HEK293 (cell line): ENCODE measurements at regions not wholly inside any gene's neighbourhood (a gene's known extent, or its start where the extent isn't known, plus 50 kb on each side); places are given as distances from the start of the nearest gene placed in this dataset.

Experiments
- CTCF ChIA-PET: fragments of 350-600 bp; formaldehyde crosslinking; extraction: SDS; loops from one replicate; lab custom pipeline; 2021; ENCODE audit warnings: antibody characterized with exemption; lab: Yijun Ruan, JAX
- POLR2A ChIA-PET: fragments of 300-600 bp; formaldehyde crosslinking; extraction: SDS; loops from one replicate; lab custom pipeline; 2020; ENCODE audit warnings: antibody characterized with exemption, inconsistent platforms; lab: Yijun Ruan, JAX
- H3K27ac ChIP-seq: fragments of 200-500 bp; sonication (Bioruptor generic); 2 replicates; pipeline ENCODE4 v1.5.1; 2014; ENCODE audit warnings: low read depth, low read length, control low read depth, inconsistent platforms; ENCODE audit errors: extremely low read depth
- H3K36me3 ChIP-seq, 2 experiments: fragments of 200-500 bp in 1 of 2; sonication (Bioruptor generic) in 1 of 2; 1 replicate in 1 of 2; 2 replicates in 1 of 2; pipeline ENCODE4 v1.5.1; 2014 to 2017; ENCODE audit warnings: inconsistent platforms in 2 of 2, low read length in 2 of 2; ENCODE audit not compliant: control insufficient read depth in 2 of 2, insufficient read depth in 1 of 2
- H3K4me1 ChIP-seq: fragments of 200-500 bp; sonication (Bioruptor generic); 2 replicates; pipeline ENCODE4 v1.5.1; 2014; ENCODE audit warnings: mild to moderate bottlenecking, low read length, inconsistent platforms; ENCODE audit not compliant: control insufficient read depth, insufficient read depth
- H3K4me3 ChIP-seq: 2 replicates; pipeline ENCODE4 v1.5.1; 2011; ENCODE audit warnings: low read depth, mild to moderate bottlenecking, control low read depth, low read length, moderate library complexity
- H3K9me3 ChIP-seq: fragments of 200-500 bp; sonication (Bioruptor generic); 2 replicates; pipeline ENCODE4 v1.5.1; 2014; ENCODE audit warnings: low read depth, low read length, inconsistent platforms; ENCODE audit not compliant: control insufficient read depth, insufficient read depth
- GLI4 ChIP-seq: fragments of 450-650 bp; formaldehyde crosslinking; IDR thresholded peaks from 2 replicates; pipeline ENCODE4 v1.5.1; 2016; ENCODE audit warnings: missing biosample characterization, missing genetic modification characterization
- HOXA7 ChIP-seq: sonication (generic); formaldehyde crosslinking; IDR thresholded peaks from 2 replicates; pipeline ENCODE4 v1.8.1; 2022; ENCODE audit warnings: missing genetic modification reagents, borderline replicate concordance
- HOXC10 ChIP-seq: sonication (generic); formaldehyde crosslinking; IDR thresholded peaks from 2 replicates; pipeline ENCODE4 v1.8.1; 2023; ENCODE audit warnings: mild to moderate bottlenecking, missing genetic modification reagents
- KLF8 ChIP-seq: fragments of 450-650 bp; formaldehyde crosslinking; IDR thresholded peaks from 2 replicates; pipeline ENCODE4 v1.5.1; 2016; ENCODE audit warnings: missing biosample characterization, missing genetic modification characterization
- PBX3 ChIP-seq: sonication (generic); formaldehyde crosslinking; IDR thresholded peaks from 2 replicates; pipeline ENCODE4 v1.8.1; 2022; ENCODE audit warnings: mild to moderate bottlenecking, moderate library complexity, missing genetic modification reagents
- SALL2 ChIP-seq: fragments of 450-650 bp; formaldehyde crosslinking; IDR thresholded peaks from 2 replicates; pipeline ENCODE4 v1.5.0; 2017; ENCODE audit warnings: missing biosample characterization, mild to moderate bottlenecking, missing genetic modification characterization, borderline replicate concordance
- SCRT1 ChIP-seq: fragments of 450-650 bp; formaldehyde crosslinking; IDR thresholded peaks from 2 replicates; pipeline ENCODE4 v1.5.1; 2016; ENCODE audit warnings: missing biosample characterization, missing genetic modification characterization, borderline replicate concordance
- SETDB1 ChIP-seq: IDR thresholded peaks from one replicate; pipeline ENCODE4 v1.6.1; 2017; ENCODE audit warnings: mild to moderate bottlenecking, low read length, moderate library complexity, mixed read lengths; ENCODE audit not compliant: insufficient read length
- ZFP37 ChIP-seq: fragments of 450-650 bp; formaldehyde crosslinking; IDR thresholded peaks from 2 replicates; pipeline ENCODE4 v1.5.1; 2016; ENCODE audit warnings: missing biosample characterization, missing genetic modification characterization
- ZNF10 ChIP-seq: fragments of 450-650 bp; formaldehyde crosslinking; IDR thresholded peaks from 2 replicates; pipeline ENCODE4 v1.5.1; 2017; ENCODE audit warnings: missing biosample characterization, missing genetic modification characterization
- ZNF112 ChIP-seq: fragments of 450-650 bp; formaldehyde crosslinking; IDR thresholded peaks from 2 replicates; pipeline ENCODE4 v1.5.0; 2017; ENCODE audit warnings: missing biosample characterization, missing genetic modification characterization
- ZNF138 ChIP-seq: fragments of 450-650 bp; formaldehyde crosslinking; IDR thresholded peaks from 2 replicates; pipeline ENCODE4 v1.5.1; 2016; ENCODE audit warnings: missing biosample characterization, missing genetic modification characterization, borderline replicate concordance
- ZNF174 ChIP-seq: fragments of 450-650 bp; formaldehyde crosslinking; IDR thresholded peaks from 2 replicates; pipeline ENCODE4 v1.5.0; 2017; ENCODE audit warnings: missing biosample characterization, mild to moderate bottlenecking, missing genetic modification characterization
- ZNF221 ChIP-seq: fragments of 450-650 bp; formaldehyde crosslinking; IDR thresholded peaks from 2 replicates; pipeline ENCODE4 v1.5.1; 2017; ENCODE audit warnings: missing biosample characterization, missing genetic modification characterization, borderline replicate concordance
- ZNF274 ChIP-seq, 2 experiments: fragments of 200-500 bp in 1 of 2; fragments of 450-650 bp in 1 of 2; sonication (Bioruptor generic) in 1 of 2; formaldehyde crosslinking in 1 of 2; IDR thresholded peaks; 2 replicates each; pipeline versions ENCODE4 v1.5.1 to v1.6.1; 2014 to 2016; ENCODE audit warnings: borderline replicate concordance in 1 of 2, inconsistent platforms in 1 of 2, low read length in 1 of 2, missing biosample characterization in 1 of 2, missing genetic modification characterization in 1 of 2
- ZNF292 ChIP-seq: fragments of 450-650 bp; formaldehyde crosslinking; IDR thresholded peaks from 2 replicates; pipeline ENCODE4 v1.5.1; 2016; ENCODE audit warnings: low read depth, missing biosample characterization, missing genetic modification characterization, borderline replicate concordance
- ZNF341 ChIP-seq: fragments of 450-650 bp; formaldehyde crosslinking; IDR thresholded peaks from 2 replicates; pipeline ENCODE4; 2016; ENCODE audit warnings: low read depth, missing biosample characterization, missing genetic modification characterization
- ZNF473 ChIP-seq: fragments of 450-650 bp; formaldehyde crosslinking; IDR thresholded peaks from 2 replicates; pipeline ENCODE4 v1.5.1; 2017; ENCODE audit warnings: missing biosample characterization, missing genetic modification characterization
- ZNF48 ChIP-seq: fragments of 450-650 bp; formaldehyde crosslinking; IDR thresholded peaks from 2 replicates; pipeline ENCODE4 v1.5.1; 2016; ENCODE audit warnings: missing biosample characterization, missing genetic modification characterization
- ZNF514 ChIP-seq: fragments of 450-650 bp; formaldehyde crosslinking; IDR thresholded peaks from 2 replicates; pipeline ENCODE4 v1.5.1; 2016; ENCODE audit warnings: missing biosample characterization, missing genetic modification characterization
- ZNF544 ChIP-seq: fragments of 450-650 bp; formaldehyde crosslinking; IDR thresholded peaks from 2 replicates; pipeline ENCODE4 v1.5.0; 2017; ENCODE audit warnings: missing biosample characterization, missing genetic modification characterization
- ZNF548 ChIP-seq: fragments of 450-650 bp; formaldehyde crosslinking; IDR thresholded peaks from 2 replicates; pipeline ENCODE4 v1.5.1; 2016; ENCODE audit warnings: missing biosample characterization, missing genetic modification characterization
- ZNF571 ChIP-seq: fragments of 450-650 bp; formaldehyde crosslinking; IDR thresholded peaks from 2 replicates; pipeline ENCODE4 v1.5.0; 2017; ENCODE audit warnings: missing biosample characterization, missing genetic modification characterization
- ZNF580 ChIP-seq: fragments of 450-650 bp; formaldehyde crosslinking; IDR thresholded peaks from 2 replicates; pipeline ENCODE4 v1.5.1; 2016; ENCODE audit warnings: missing biosample characterization, missing genetic modification characterization
- ZNF596 ChIP-seq: fragments of 450-650 bp; IDR thresholded peaks from 2 replicates; pipeline ENCODE4 v1.5.0; 2018; ENCODE audit warnings: missing biosample characterization, mild to moderate bottlenecking, missing genetic modification characterization, moderate library complexity
- ZNF610 ChIP-seq: fragments of 450-650 bp; formaldehyde crosslinking; IDR thresholded peaks from 2 replicates; pipeline ENCODE4 v1.5.1; 2016; ENCODE audit warnings: missing biosample characterization, missing genetic modification characterization, borderline replicate concordance
- ZNF645 ChIP-seq: fragments of 450-650 bp; formaldehyde crosslinking; IDR thresholded peaks from 2 replicates; pipeline ENCODE4; 2016; ENCODE audit warnings: missing biosample characterization, missing genetic modification characterization
- ZNF654 ChIP-seq: fragments of 450-650 bp; formaldehyde crosslinking; IDR thresholded peaks from 2 replicates; pipeline ENCODE4 v1.5.1; 2016; ENCODE audit warnings: low read depth, missing biosample characterization, missing genetic modification characterization
- ZNF670 ChIP-seq: fragments of 450-650 bp; formaldehyde crosslinking; IDR thresholded peaks from 2 replicates; pipeline ENCODE4 v1.5.1; 2016; ENCODE audit warnings: missing biosample characterization, missing genetic modification characterization, low read depth
- ZNF677 ChIP-seq: fragments of 450-650 bp; IDR thresholded peaks from 2 replicates; pipeline ENCODE4 v1.5.0; 2018; ENCODE audit warnings: missing biosample characterization, mild to moderate bottlenecking, missing genetic modification characterization, moderate library complexity
- ZNF707 ChIP-seq: fragments of 450-650 bp; formaldehyde crosslinking; IDR thresholded peaks from 2 replicates; pipeline ENCODE4 v1.5.1; 2016; ENCODE audit warnings: missing biosample characterization, missing genetic modification characterization
- ZNF768 ChIP-seq: fragments of 450-650 bp; formaldehyde crosslinking; IDR thresholded peaks from 2 replicates; pipeline ENCODE4 v1.5.1; 2018; ENCODE audit warnings: missing biosample characterization, mild to moderate bottlenecking, missing genetic modification characterization
- ZNF777 ChIP-seq: fragments of 450-650 bp; formaldehyde crosslinking; IDR thresholded peaks from 2 replicates; pipeline ENCODE4 v1.5.1; 2017; ENCODE audit warnings: missing biosample characterization, missing genetic modification characterization, borderline replicate concordance
- ZNF791 ChIP-seq: fragments of 450-650 bp; formaldehyde crosslinking; IDR thresholded peaks from 2 replicates; pipeline ENCODE4 v1.5.1; 2016; ENCODE audit warnings: missing biosample characterization, missing genetic modification characterization
- ZSCAN30 ChIP-seq: fragments of 450-650 bp; IDR thresholded peaks from 2 replicates; pipeline ENCODE4 v1.5.1; 2018; ENCODE audit warnings: missing biosample characterization, mild to moderate bottlenecking, missing genetic modification characterization, moderate library complexity
- ZSCAN5A ChIP-seq: fragments of 450-650 bp; formaldehyde crosslinking; IDR thresholded peaks from 2 replicates; pipeline ENCODE4 v1.5.1; 2016; ENCODE audit warnings: missing biosample characterization, missing genetic modification characterization
- ZXDB ChIP-seq: fragments of 450-650 bp; formaldehyde crosslinking; IDR thresholded peaks from 2 replicates; pipeline ENCODE4 v1.5.1; 2016; ENCODE audit warnings: missing biosample characterization, missing genetic modification characterization

GRCh38 chr9:99335280-99335679 lies 113.2 kb downstream of the SEC61B start:
- no peak overlapping the region for H3K4me3 ChIP-seq
- H3K9me3 ChIP-seq, result no peaks in the 10 kb centered on the region
- no peak for TF ChIP-seq ZNF670 (tag by site-specific recombination)
- no peak for TF ChIP-seq GLI4 (tag by site-specific recombination)
- TF ChIP-seq HOXA7 (CRISPR knock-in tag), result no peak
- no peak for TF ChIP-seq ZFP37 (tag by site-specific recombination)
- TF ChIP-seq, all 188 proteins: peak for 0
- Histone ChIP-seq H3K4me1 (no peaks in the 10 kb centered on the region), H3K36me3 (no peaks in the 10 kb centered on the region), H3K27ac (no peak overlapping the region)
- CTCF ChIA-PET, result interaction anchor here (0.6 to 0.7 kb wide), 2 partner anchors 204 to 229 kb away, joined by 3 read pairs; no protein-coding TSS in a partner anchor
- POLR2A ChIA-PET, result no interaction called here

GRCh38 chr9:99336005-99336404 lies 113.9 kb downstream of the SEC61B start:
- ChIA-PET POLR2A (no interaction called here), CTCF (interaction anchor here (0.6 kb wide), 1 partner anchor 228 kb away, joined by 3 read pairs; no protein-coding TSS in a partner anchor)

GRCh38 chr9:99336531-99336930 lies 114.4 kb downstream of the SEC61B start:
- POLR2A ChIA-PET, result no interaction called here
- Histone ChIP-seq H3K27ac (no peak overlapping the region), H3K4me1 (no peaks in the 10 kb centered on the region), H3K4me3 (no peak overlapping the region), H3K36me3 (no peaks in the 10 kb centered on the region), H3K9me3 (no peaks in the 10 kb centered on the region)
- CTCF ChIA-PET, result no interaction called here
- TF ChIP-seq HOXC10 (CRISPR knock-in tag), result no peak
- no peak for TF ChIP-seq KLF8 (tag by site-specific recombination)
- TF ChIP-seq ZNF544 (tag by site-specific recombination), result no peak
- TF ChIP-seq ZNF580 (tag by site-specific recombination), result no peak
- TF ChIP-seq ZNF10 (tag by site-specific recombination), result no peak
- no peak for TF ChIP-seq ZNF791 (tag by site-specific recombination)
- no peak for TF ChIP-seq ZNF138 (tag by site-specific recombination)
- TF ChIP-seq ZNF473 (tag by site-specific recombination), result no peak
- TF ChIP-seq ZNF274 (IDR thresholded peaks at IDR 0.05; ENCODE audit: low read length), result no peak
- no peak for TF ChIP-seq ZNF274 (tag by site-specific recombination; IDR thresholded peaks at IDR 0.05; ENCODE audit: borderline replicate concordance)
- TF ChIP-seq ZNF645, result no peak
- no peak for TF ChIP-seq ZNF768
- no peak for TF ChIP-seq ZNF292 (tag by site-specific recombination)
- TF ChIP-seq ZNF548, result no peak
- TF ChIP-seq ZNF596 (tag by site-specific recombination), result no peak
- no peak for TF ChIP-seq ZNF777 (tag by site-specific recombination)
- no peak for TF ChIP-seq HOXA7 (CRISPR knock-in tag)

More at GRCh38 chr9:99336005-99336404, 113.9 kb downstream of the SEC61B start:
- TF ChIP-seq ZNF610 (tag by site-specific recombination) (no peak), SALL2 (tag by site-specific recombination) (no peak), ZXDB (tag by site-specific recombination) (no peak), ZNF10 (tag by site-specific recombination) (no peak), ZNF48 (no peak), SCRT1 (tag by site-specific recombination) (no peak), ZNF341 (no peak), ZNF112 (no peak), ZNF221 (tag by site-specific recombination) (no peak), ZNF677 (tag by site-specific recombination) (no peak), ZNF571 (tag by site-specific recombination) (no peak), SETDB1 (no peak), ZNF514 (no peak), ZNF707 (tag by site-specific recombination) (no peak), ZNF174 (tag by site-specific recombination) (no peak), ZSCAN30 (tag by site-specific recombination) (no peak), ZNF654 (tag by site-specific recombination) (no peak), PBX3 (CRISPR knock-in tag) (no peak), ZSCAN5A (tag by site-specific recombination) (no peak)
- TF ChIP-seq, all 188 proteins: peak for 0
- Histone ChIP-seq H3K4me1 (no peaks in the 10 kb centered on the region), H3K36me3 (no peaks in the 10 kb centered on the region), H3K27ac (no peak overlapping the region), H3K4me3 (no peak overlapping the region), H3K9me3 (no peaks in the 10 kb centered on the region)
